IPS-18a (cell line): ENCODE measurements at regions not wholly inside any gene's neighbourhood (a gene's known extent, or its start where the extent isn't known, plus 50 kb on each side); places are given as distances from the start of the nearest gene placed in this dataset.

ENCODE experiments used
- H3K27ac ChIP-seq: one replicate; pipeline ENCODE4 v1.5.1; 2013; ENCODE audit warnings: low read length
- H3K27me3 ChIP-seq: one replicate; pipeline ENCODE4 v1.6.1; 2013; ENCODE audit warnings: mild to moderate bottlenecking, low read length; ENCODE audit not compliant: control insufficient read depth, insufficient read depth
- H3K36me3 ChIP-seq: one replicate; pipeline ENCODE4 v1.6.1; 2013; ENCODE audit warnings: low read depth, low read length; ENCODE audit not compliant: control insufficient read depth
- H3K4me1 ChIP-seq: one replicate; pipeline ENCODE4 v1.6.1; 2013; ENCODE audit warnings: low read depth, low read length; ENCODE audit not compliant: control insufficient read depth
- H3K4me3 ChIP-seq: one replicate; pipeline ENCODE4 v1.5.1; 2013; ENCODE audit warnings: low read length
- H3K9ac ChIP-seq: one replicate; pipeline ENCODE4 v1.6.1; 2013; ENCODE audit warnings: mild to moderate bottlenecking, low read length, moderate library complexity
- H3K9me3 ChIP-seq: one replicate; pipeline ENCODE4 v1.6.1; 2013; ENCODE audit warnings: low read depth, low read length; ENCODE audit not compliant: control insufficient read depth

DNA sequence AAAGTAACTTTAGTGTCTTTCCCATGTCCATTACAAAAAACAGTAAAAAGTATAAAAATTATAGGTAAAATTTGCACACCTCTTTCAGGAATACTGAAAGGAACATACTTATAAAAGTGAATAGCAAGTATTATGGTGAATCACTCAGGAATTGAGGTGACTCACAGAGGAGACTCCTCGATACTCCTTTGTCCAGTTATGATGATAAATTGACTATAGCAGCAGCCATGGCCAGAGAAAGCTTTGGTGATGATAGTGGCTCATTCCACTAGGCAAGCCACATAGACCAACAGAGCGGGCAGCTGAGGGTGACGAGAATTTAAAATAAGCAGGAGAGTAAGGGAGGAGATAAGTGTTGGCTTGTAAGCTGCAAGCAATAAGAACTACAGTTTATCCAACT, 1231.1 kb upstream of the CELF2 start:
- Histone ChIP-seq H3K9ac (no peak overlapping the region), H3K9me3 (no peaks in the 10 kb centered on the region), H3K36me3 (no peaks in the 10 kb centered on the region), H3K4me1 (no peaks in the 10 kb centered on the region), H3K27me3 (no peaks in the 10 kb centered on the region), H3K27ac (no peak overlapping the region), H3K4me3 (no peak overlapping the region)

DNA sequence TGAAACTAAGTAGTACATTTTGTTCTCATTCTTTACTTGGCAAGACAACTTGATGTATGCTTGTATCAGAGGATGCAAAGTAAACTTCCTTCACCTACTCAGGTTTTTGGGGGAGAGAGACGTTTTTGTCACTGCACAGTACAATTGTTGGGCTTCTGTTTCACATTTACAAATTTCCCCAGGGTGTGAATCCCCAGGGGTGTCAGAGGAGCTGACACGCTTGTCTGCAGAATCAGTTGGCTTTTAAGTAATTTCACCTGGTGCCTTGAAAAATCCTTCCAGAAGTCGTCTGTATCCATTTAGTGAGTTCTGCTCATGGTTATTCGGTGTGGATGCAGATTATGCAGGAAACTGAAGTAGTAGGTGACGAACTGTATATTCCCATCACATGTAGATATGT, 1227.7 kb upstream of the CELF2 start:
- Histone ChIP-seq H3K27ac (no peak overlapping the region), H3K4me1 (no peaks in the 10 kb centered on the region), H3K27me3 (no peaks in the 10 kb centered on the region), H3K4me3 (no peak overlapping the region), H3K36me3 (no peaks in the 10 kb centered on the region), H3K9ac (no peak overlapping the region), H3K9me3 (no peaks in the 10 kb centered on the region)

- Histone ChIP-seq H3K27ac (no peak overlapping the region), H3K4me3 (no peak overlapping the region), H3K9ac (no peak overlapping the region), H3K4me1 (no peaks in the 10 kb centered on the region), H3K9me3 (no peaks in the 10 kb centered on the region), H3K36me3 (no peaks in the 10 kb centered on the region), H3K27me3 (no peaks in the 10 kb centered on the region)
Observed at GRCh38 chr10:9792181-9792580, 1225.5 kb upstream of the CELF2 start.

DNA sequence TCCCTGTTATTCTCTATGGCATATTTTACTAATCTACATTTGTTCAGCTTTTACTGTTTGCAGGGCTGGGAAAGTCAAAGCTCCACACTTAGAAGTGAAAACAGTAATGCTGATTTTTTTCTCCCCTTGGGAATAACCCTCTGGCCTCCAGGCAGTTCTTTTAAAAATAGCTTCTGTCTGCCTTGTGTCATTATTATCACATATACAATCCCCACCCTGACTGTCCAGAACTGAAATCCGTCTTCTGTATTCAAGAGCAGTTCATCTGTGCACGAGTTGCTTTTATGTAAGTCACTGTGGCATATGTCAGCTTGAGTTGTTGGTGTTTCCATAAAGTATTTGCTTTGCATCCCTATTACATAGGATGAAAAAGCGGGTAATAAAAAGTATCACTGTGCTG, 1221.1 kb upstream of the CELF2 start:
- H3K9ac ChIP-seq, result no peak overlapping the region
- H3K9me3 ChIP-seq, result no peaks in the 10 kb centered on the region
- H3K27ac ChIP-seq, result no peak overlapping the region
- no peak overlapping the region for H3K4me3 ChIP-seq
- no peaks in the 10 kb centered on the region for H3K4me1 ChIP-seq
- no peaks in the 10 kb centered on the region for H3K36me3 ChIP-seq
- H3K27me3 ChIP-seq, result no peaks in the 10 kb centered on the region

- H3K36me3 ChIP-seq, result no peaks in the 10 kb centered on the region
- no peak overlapping the region for H3K4me3 ChIP-seq
- H3K4me1 ChIP-seq, result no peaks in the 10 kb centered on the region
- no peaks in the 10 kb centered on the region for H3K9me3 ChIP-seq
- H3K9ac ChIP-seq, result no peak overlapping the region
- no peak overlapping the region for H3K27ac ChIP-seq
- H3K27me3 ChIP-seq, result no peaks in the 10 kb centered on the region
Observed at GRCh38 chr10:9800011-9800410, 1217.7 kb upstream of the CELF2 start.

DNA sequence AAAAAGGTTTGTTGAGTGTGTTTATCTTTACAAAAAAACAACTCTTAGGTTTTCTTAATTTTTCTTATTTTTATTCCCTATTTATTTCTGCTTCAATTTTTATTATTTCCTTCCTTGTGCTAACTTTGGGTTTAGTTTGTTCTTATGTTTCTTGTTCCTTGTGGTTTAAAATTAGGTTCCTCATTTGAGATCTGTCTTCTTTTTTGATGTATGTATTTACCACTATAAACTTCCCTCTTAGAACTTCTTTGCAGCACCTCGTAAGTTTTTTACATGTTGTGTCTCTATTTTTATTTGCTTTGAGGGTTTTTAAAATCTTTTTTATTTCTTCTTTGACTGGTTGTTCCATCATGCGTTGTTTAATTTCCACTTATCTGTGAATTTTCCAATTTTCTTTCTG, 1217.1 kb upstream of the CELF2 start:
- Histone ChIP-seq H3K4me3 (no peak overlapping the region), H3K27me3 (no peaks in the 10 kb centered on the region), H3K27ac (no peak overlapping the region), H3K4me1 (no peaks in the 10 kb centered on the region), H3K9me3 (no peaks in the 10 kb centered on the region), H3K36me3 (no peaks in the 10 kb centered on the region), H3K9ac (no peak overlapping the region)

- Histone ChIP-seq H3K4me3 (no peak overlapping the region), H3K4me1 (no peaks in the 10 kb centered on the region), H3K27me3 (no peaks in the 10 kb centered on the region), H3K36me3 (no peaks in the 10 kb centered on the region), H3K9ac (no peak overlapping the region), H3K9me3 (no peaks in the 10 kb centered on the region), H3K27ac (no peak overlapping the region)
Observed at GRCh38 chr10:9807846-9808245, 1209.8 kb upstream of the CELF2 start.

GRCh38 chr10:9811601-9812000, 1206.1 kb upstream of the CELF2 start:
- Histone ChIP-seq H3K27ac (no peak overlapping the region), H3K36me3 (no peaks in the 10 kb centered on the region), H3K4me3 (no peak overlapping the region), H3K9ac (no peak overlapping the region), H3K9me3 (no peaks in the 10 kb centered on the region), H3K4me1 (no peaks in the 10 kb centered on the region), H3K27me3 (no peaks in the 10 kb centered on the region)

GRCh38 chr10:9814285-9814864, 1203.3 kb upstream of the CELF2 start:
- Histone ChIP-seq H3K9ac (no peak overlapping the region), H3K4me1 (no peaks in the 10 kb centered on the region), H3K9me3 (no peaks in the 10 kb centered on the region), H3K27me3 (no peaks in the 10 kb centered on the region), H3K36me3 (no peaks in the 10 kb centered on the region), H3K27ac (no peak overlapping the region), H3K4me3 (no peak overlapping the region)

- Histone ChIP-seq H3K4me1 (no peaks in the 10 kb centered on the region), H3K4me3 (no peak overlapping the region), H3K9ac (no peak overlapping the region), H3K9me3 (no peaks in the 10 kb centered on the region), H3K27ac (no peak overlapping the region), H3K27me3 (no peaks in the 10 kb centered on the region), H3K36me3 (no peaks in the 10 kb centered on the region)
Observed at GRCh38 chr10:9819756-9820494, 1197.7 kb upstream of the CELF2 start.

- no peak overlapping the region for H3K4me3 ChIP-seq
- H3K9ac ChIP-seq, result no peak overlapping the region
- H3K9me3 ChIP-seq, result no peaks in the 10 kb centered on the region
- H3K4me1 ChIP-seq, result peaks cover 6% of the 10 kb centered on the region
- H3K27ac ChIP-seq, result no peak overlapping the region
- H3K27me3 ChIP-seq, result no peaks in the 10 kb centered on the region
- H3K36me3 ChIP-seq, result no peaks in the 10 kb centered on the region
Observed at GRCh38 chr10:9823268-9823930, 1194.3 kb upstream of the CELF2 start.

GRCh38 chr10:9824631-9825071, 1193.0 kb upstream of the CELF2 start:
- Histone ChIP-seq H3K4me3 (no peak overlapping the region), H3K27me3 (no peaks in the 10 kb centered on the region), H3K9me3 (no peaks in the 10 kb centered on the region), H3K36me3 (no peaks in the 10 kb centered on the region), H3K4me1 (peaks cover 6% of the 10 kb centered on the region), H3K9ac (no peak overlapping the region), H3K27ac (no peak overlapping the region)
